NCI-H345 (cell line): ENCODE measurements at regions not wholly inside any gene's neighbourhood (a gene's known extent, or its start where the extent isn't known, plus 50 kb on each side); places are given as distances from the start of the nearest gene placed in this dataset.

Experiments
- DNase-seq: peaks from one replicate; lab custom pipeline; 2025; lab: John Stamatoyannopoulos, UW

GRCh38 chr16:51592001-51592501, 441.0 kb upstream of the SALL1 start:
- peak; percentile 59 for DNase-seq

- no peak for DNase-seq
Measured at GRCh38 chr16:51591480-51591879, 440.4 kb upstream of the SALL1 start.

- no peak for DNase-seq
Measured at GRCh38 chr16:51579652-51580360, 428.7 kb upstream of the SALL1 start.

GRCh38 chr16:51577621-51578303, 426.7 kb upstream of the SALL1 start:
- DNase-seq, result no peak

- DNase-seq, result no peak
Measured at GRCh38 chr16:51576498-51577195, 425.6 kb upstream of the SALL1 start.

GRCh38 chr16:51573191-51573590, 422.1 kb upstream of the SALL1 start:
- DNase-seq, result no peak

- no peak for DNase-seq
Measured at GRCh38 chr16:51569203-51569931, 418.3 kb upstream of the SALL1 start.

- DNase-seq, result no peak
Measured at GRCh38 chr16:51567911-51568310, 416.8 kb upstream of the SALL1 start.

GRCh38 chr16:51565184-51565583, 414.1 kb upstream of the SALL1 start:
- no peak for DNase-seq

GRCh38 chr16:51562891-51563290, 411.8 kb upstream of the SALL1 start:
- DNase-seq, result no peak

GRCh38 chr16:51559901-51560300, 408.8 kb upstream of the SALL1 start:
- DNase-seq, result no peak

- DNase-seq, result no peak
Measured at GRCh38 chr16:51557670-51558069, 406.6 kb upstream of the SALL1 start.

GRCh38 chr16:51556694-51557340, 405.7 kb upstream of the SALL1 start:
- no peak for DNase-seq

- DNase-seq, result no peak
Measured at GRCh38 chr16:51553910-51554309, 402.8 kb upstream of the SALL1 start.

- DNase-seq, result no peak
Measured at GRCh38 chr16:51553314-51553713, 402.2 kb upstream of the SALL1 start.

- no peak for DNase-seq
Measured at GRCh38 chr16:51550800-51551347, 399.8 kb upstream of the SALL1 start.

GRCh38 chr16:51549836-51550235, 398.8 kb upstream of the SALL1 start:
- no peak for DNase-seq

GRCh38 chr16:51545951-51546350, 394.9 kb upstream of the SALL1 start:
- DNase-seq, result no peak

GRCh38 chr16:51544851-51545467, 393.9 kb upstream of the SALL1 start:
- DNase-seq, result no peak

GRCh38 chr16:51543971-51544370, 392.9 kb upstream of the SALL1 start:
- DNase-seq, result no peak
